KMS-11 (cell line): ENCODE measurements at regions not wholly inside any gene's neighbourhood (a gene's known extent, or its start where the extent isn't known, plus 50 kb on each side); places are given as distances from the start of the nearest gene placed in this dataset.

Experiments used
- H2AFZ ChIP-seq: fragments of 200-600 bp; sonication (generic); 2 replicates; pipeline ENCODE4 v1.6.1; 2016; ENCODE audit warnings: antibody characterized with exemption, mixed run types, low read depth
- H3K27ac ChIP-seq: fragments of 200-600 bp; sonication (generic); 2 replicates; pipeline ENCODE4 v1.6.1; 2016; ENCODE audit warnings: mild to moderate bottlenecking, mixed run types
- H3K27me3 ChIP-seq: fragments of 200-600 bp; sonication (generic); 2 replicates; pipeline ENCODE4 v1.6.1; 2017; ENCODE audit warnings: mild to moderate bottlenecking, low read depth, mixed run types, moderate library complexity; ENCODE audit not compliant: insufficient read depth
- H3K36me3 ChIP-seq: fragments of 200-600 bp; sonication (generic); 2 replicates; pipeline ENCODE4 v1.6.1; 2017; ENCODE audit warnings: mild to moderate bottlenecking, mixed run types; ENCODE audit not compliant: insufficient read depth
- H3K4me1 ChIP-seq: fragments of 200-600 bp; sonication (generic); 2 replicates; pipeline ENCODE4 v1.6.1; 2016; ENCODE audit warnings: mild to moderate bottlenecking, low read depth, mixed run types; ENCODE audit not compliant: poor library complexity, severe bottlenecking
- H3K4me2 ChIP-seq: fragments of 200-600 bp; sonication (generic); 2 replicates; pipeline ENCODE4 v1.7.0; 2016; ENCODE audit warnings: mild to moderate bottlenecking, mixed run types
- H3K4me3 ChIP-seq: fragments of 200-600 bp; sonication (generic); IDR thresholded peaks from 2 replicates; pipeline ENCODE4 v1.6.1; 2017; ENCODE audit warnings: low read depth, low read length, mixed read lengths; ENCODE audit not compliant: insufficient read depth
- H3K79me2 ChIP-seq: fragments of 200-600 bp; sonication (generic); 2 replicates; pipeline ENCODE4 v1.6.1; 2016; ENCODE audit warnings: low read depth, mixed run types; ENCODE audit not compliant: insufficient read depth
- H3K9ac ChIP-seq: fragments of 200-600 bp; sonication (generic); 2 replicates; pipeline ENCODE4 v1.6.1; 2016; ENCODE audit warnings: mild to moderate bottlenecking, mixed run types
- H4K20me1 ChIP-seq: fragments of 200-600 bp; sonication (generic); 2 replicates; pipeline ENCODE4 v1.6.1; 2016; ENCODE audit warnings: mild to moderate bottlenecking, mixed run types; ENCODE audit not compliant: insufficient read depth
- TF ChIP-seq, protein P1 (sequence below): fragments of 200-600 bp; sonication (generic); conservative IDR thresholded peaks from 2 replicates; pipeline ENCODE4 v1.6.1; 2017; ENCODE audit warnings: low read depth, mild to moderate bottlenecking, antibody characterized with exemption, low read length, moderate library complexity, mixed read lengths

DNA sequence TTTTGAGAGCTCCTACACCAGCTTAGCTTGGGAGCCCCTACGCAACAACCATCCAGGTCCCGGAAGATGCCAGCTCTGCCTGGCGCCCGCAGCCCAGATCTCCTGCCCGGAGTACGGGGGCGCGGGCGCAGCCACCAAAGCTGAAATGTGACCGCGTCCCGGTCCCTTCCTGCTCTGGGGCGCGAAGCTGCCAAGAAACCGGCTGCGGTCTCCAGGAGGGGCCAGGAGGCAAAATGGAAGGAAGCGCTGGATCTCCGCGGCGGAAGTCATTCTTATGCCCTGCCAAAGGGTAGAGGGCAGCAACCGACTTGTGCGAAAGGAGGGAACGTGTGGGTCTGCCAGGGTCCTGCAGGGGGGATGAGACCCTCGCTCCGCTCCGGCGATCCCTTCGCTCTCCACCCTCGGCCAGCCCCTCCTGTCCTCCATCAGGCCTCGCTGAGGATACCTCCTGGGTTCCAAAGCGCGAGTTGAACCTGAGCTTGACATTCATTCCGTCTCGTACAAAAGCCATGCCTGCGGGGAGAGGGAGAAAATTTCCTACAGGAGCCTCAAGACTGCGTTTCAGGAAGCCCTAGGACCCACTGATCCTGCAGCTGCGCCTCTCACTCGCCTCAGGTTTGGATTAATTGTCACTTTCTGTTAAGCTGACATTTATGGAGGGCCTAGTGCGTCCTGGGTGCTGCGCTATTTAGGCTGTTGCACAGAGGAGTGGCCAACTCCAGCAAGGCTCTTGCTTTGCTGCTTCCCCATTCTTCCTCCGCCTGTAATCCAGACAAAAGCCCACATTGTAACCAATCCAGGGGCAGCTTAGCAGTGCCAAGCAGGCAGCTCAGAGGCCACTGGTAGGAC lies 98.3 kb upstream of the VGLL3 start:
- no peak overlapping the region for H3K27ac ChIP-seq
- TF ChIP-seq, protein P1, sequence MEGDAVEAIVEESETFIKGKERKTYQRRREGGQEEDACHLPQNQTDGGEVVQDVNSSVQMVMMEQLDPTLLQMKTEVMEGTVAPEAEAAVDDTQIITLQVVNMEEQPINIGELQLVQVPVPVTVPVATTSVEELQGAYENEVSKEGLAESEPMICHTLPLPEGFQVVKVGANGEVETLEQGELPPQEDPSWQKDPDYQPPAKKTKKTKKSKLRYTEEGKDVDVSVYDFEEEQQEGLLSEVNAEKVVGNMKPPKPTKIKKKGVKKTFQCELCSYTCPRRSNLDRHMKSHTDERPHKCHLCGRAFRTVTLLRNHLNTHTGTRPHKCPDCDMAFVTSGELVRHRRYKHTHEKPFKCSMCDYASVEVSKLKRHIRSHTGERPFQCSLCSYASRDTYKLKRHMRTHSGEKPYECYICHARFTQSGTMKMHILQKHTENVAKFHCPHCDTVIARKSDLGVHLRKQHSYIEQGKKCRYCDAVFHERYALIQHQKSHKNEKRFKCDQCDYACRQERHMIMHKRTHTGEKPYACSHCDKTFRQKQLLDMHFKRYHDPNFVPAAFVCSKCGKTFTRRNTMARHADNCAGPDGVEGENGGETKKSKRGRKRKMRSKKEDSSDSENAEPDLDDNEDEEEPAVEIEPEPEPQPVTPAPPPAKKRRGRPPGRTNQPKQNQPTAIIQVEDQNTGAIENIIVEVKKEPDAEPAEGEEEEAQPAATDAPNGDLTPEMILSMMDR = no peak
- no peaks in the 10 kb centered on the region for H4K20me1 ChIP-seq
- no peak overlapping the region for H3K9ac ChIP-seq
- H3K27me3 ChIP-seq = no peaks in the 10 kb centered on the region
- H3K4me1 ChIP-seq = no peaks in the 10 kb centered on the region
- no peak overlapping the region for H3K4me2 ChIP-seq
- no peak overlapping the region for H3K4me3 ChIP-seq
- no peaks in the 10 kb centered on the region for H3K79me2 ChIP-seq
- H2AFZ ChIP-seq = no peak overlapping the region
- no peaks in the 10 kb centered on the region for H3K36me3 ChIP-seq

DNA sequence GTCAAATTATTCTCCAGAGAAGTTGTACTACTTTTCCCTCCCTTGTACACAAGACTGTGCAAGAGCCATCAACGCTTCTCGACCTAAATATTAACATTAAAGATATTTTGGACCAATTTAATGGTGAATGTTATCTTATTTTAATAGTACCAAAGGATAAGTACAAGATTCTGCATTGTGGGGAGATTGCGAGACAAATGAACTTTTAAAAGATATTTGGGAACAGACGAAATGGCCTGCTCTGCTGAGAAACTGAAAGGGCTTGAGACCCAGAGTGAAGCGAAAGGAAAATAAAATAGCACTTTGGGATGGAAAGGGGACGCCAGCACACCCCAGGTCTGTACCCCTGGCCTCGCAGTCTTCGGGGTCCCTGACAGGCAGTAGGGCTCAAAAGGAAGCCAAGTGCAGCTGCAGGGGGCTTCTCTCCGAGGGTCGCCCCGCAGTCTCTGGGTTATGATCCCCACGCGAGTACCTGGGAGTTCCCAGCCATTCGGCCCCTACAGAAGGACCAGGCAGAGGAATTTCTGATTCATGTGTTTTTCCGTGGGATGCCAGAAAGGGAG lies 97.6 kb upstream of the VGLL3 start:
- H3K9ac ChIP-seq = no peak overlapping the region
- TF ChIP-seq, protein P1 = no peak
- no peak overlapping the region for H3K4me3 ChIP-seq
- H3K4me2 ChIP-seq = no peak overlapping the region
- no peaks in the 10 kb centered on the region for H3K79me2 ChIP-seq
- no peak overlapping the region for H3K27ac ChIP-seq
- no peaks in the 10 kb centered on the region for H3K4me1 ChIP-seq
- H2AFZ ChIP-seq = no peak overlapping the region
- no peaks in the 10 kb centered on the region for H3K27me3 ChIP-seq
- H3K36me3 ChIP-seq = no peaks in the 10 kb centered on the region
- no peaks in the 10 kb centered on the region for H4K20me1 ChIP-seq

DNA sequence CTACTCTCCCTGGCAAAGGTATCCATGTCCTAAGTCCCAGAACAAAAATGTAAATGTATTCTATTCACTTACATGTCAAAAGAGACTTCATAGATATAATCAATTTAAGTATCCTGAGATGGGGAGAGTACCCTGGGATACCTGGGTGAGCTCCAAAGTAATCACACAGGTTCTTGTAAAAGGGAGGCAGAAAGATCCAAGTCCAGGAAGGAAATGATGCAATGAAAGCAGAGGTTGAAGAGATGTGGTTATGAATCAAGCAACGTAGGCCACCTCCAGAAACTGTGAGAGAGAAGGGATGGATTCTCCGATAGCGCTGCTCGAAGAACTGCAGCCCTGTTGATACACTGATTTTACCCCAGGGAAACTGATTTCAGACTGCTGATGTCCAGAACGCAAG lies 93.9 kb upstream of the VGLL3 start:
- no peak overlapping the region for H3K27ac ChIP-seq
- no peak overlapping the region for H3K4me3 ChIP-seq
- H3K4me1 ChIP-seq = no peaks in the 10 kb centered on the region
- H3K27me3 ChIP-seq = no peaks in the 10 kb centered on the region
- H3K4me2 ChIP-seq = no peak overlapping the region
- TF ChIP-seq, protein P1 = no peak
- no peak overlapping the region for H2AFZ ChIP-seq
- no peaks in the 10 kb centered on the region for H4K20me1 ChIP-seq
- H3K36me3 ChIP-seq = no peaks in the 10 kb centered on the region
- no peak overlapping the region for H3K9ac ChIP-seq
- no peaks in the 10 kb centered on the region for H3K79me2 ChIP-seq

DNA sequence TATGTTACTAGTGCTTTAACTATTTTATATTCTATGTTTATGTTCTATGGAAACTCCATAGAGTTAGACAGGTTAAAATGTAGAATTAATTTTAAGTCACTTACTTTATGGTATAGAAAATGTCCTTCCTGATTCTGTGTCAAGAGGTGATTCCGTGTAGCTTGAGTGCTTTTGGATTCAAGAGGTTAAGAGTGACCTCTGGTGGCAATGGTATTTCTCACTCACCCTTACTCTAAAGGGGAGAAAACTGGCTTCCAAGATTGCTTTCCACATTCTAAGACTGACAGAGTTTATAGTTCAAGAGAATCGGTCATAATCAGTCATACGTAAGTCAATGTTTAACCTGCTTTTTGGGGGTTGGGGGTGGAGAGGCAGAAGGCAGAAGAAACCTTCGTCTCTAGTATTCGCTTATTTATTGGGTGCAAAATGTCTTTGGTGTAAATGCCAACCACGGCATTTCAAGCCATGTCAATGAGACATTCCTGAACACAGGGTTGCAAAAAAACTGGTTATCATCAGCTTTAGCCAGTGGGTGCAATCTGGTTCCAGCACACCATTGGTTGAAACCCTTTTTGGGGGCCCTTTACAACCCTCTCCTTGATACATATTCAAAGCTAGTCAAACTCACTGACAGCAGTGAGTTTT lies 92.0 kb upstream of the VGLL3 start:
- Histone ChIP-seq H3K4me1 (no peaks in the 10 kb centered on the region), H3K9ac (no peak overlapping the region), H3K36me3 (no peaks in the 10 kb centered on the region), H3K4me2 (no peak overlapping the region), H4K20me1 (no peaks in the 10 kb centered on the region), H2AFZ (no peak overlapping the region), H3K27ac (no peak overlapping the region), H3K4me3 (no peak overlapping the region), H3K27me3 (no peaks in the 10 kb centered on the region), H3K79me2 (no peaks in the 10 kb centered on the region)
- TF ChIP-seq, protein P1 = peak; percentile 47; the same call in 1 of the 2 replicates
